NCI-H526 treated with DMSO at 0.1 percent for 48 hours (cell line): ENCODE measurements at regions not wholly inside any gene's neighbourhood (a gene's known extent, or its start where the extent isn't known, plus 50 kb on each side); places are given as distances from the start of the nearest gene placed in this dataset.
"Not testable (repeated sequence)": the region's sequence is repeated elsewhere in the genome, so short reads cannot be mapped to it uniquely, and the experiment has no call there.

Experiments used
- DNase-seq: peaks from one replicate; lab custom pipeline; 2025; lab: John Stamatoyannopoulos, UW

GRCh38 chr2:131584380-131584779, 56.7 kb downstream of the CCDC74A start:
- no peak for DNase-seq

- no peak for DNase-seq
These were observed 57.3 kb downstream of the CCDC74A start for GRCh38 chr2:131584940-131585339.

GRCh38 chr2:131588152-131588873, 60.6 kb downstream of the CCDC74A start:
- DNase-seq = no peak

GRCh38 chr2:131589126-131589525, 61.4 kb downstream of the CCDC74A start:
- not testable (repeated sequence) for DNase-seq

- no peak for DNase-seq
These were observed 62.7 kb downstream of the CCDC74A start for GRCh38 chr2:131590366-131590765.

GRCh38 chr2:131590896-131591295, 63.2 kb downstream of the CCDC74A start:
- no peak for DNase-seq

- DNase-seq = not testable (repeated sequence)
These were observed 68.9 kb downstream of the CCDC74A start for GRCh38 chr2:131596561-131596960.

GRCh38 chr2:131602444-131602843, 74.8 kb downstream of the CCDC74A start:
- DNase-seq = not testable (repeated sequence)

GRCh38 chr2:131604652-131605051, 77.0 kb downstream of the CCDC74A start:
- not testable (repeated sequence) for DNase-seq

- not testable (repeated sequence) for DNase-seq
These were observed 78.7 kb downstream of the CCDC74A start for GRCh38 chr2:131606366-131606765.

- not testable (repeated sequence) for DNase-seq
These were observed 79.4 kb downstream of the CCDC74A start for GRCh38 chr2:131607056-131607455.

GRCh38 chr2:131614539-131614938, 86.9 kb downstream of the CCDC74A start:
- not testable (repeated sequence) for DNase-seq

- not testable (repeated sequence) for DNase-seq
These were observed 90.6 kb downstream of the CCDC74A start for GRCh38 chr2:131618320-131618719.

GRCh38 chr2:131622874-131623273, 95.2 kb downstream of the CCDC74A start:
- DNase-seq = not testable (repeated sequence)

- not testable (repeated sequence) for DNase-seq
These were observed 98.3 kb downstream of the CCDC74A start for GRCh38 chr2:131626011-131626410.

- not testable (repeated sequence) for DNase-seq
These were observed 98.9 kb downstream of the CCDC74A start for GRCh38 chr2:131626565-131626964.

GRCh38 chr2:131627777-131628176, 100.1 kb downstream of the CCDC74A start:
- not testable (repeated sequence) for DNase-seq

- not testable (repeated sequence) for DNase-seq
These were observed 104.0 kb downstream of the CCDC74A start for GRCh38 chr2:131631648-131632047.

- not testable (repeated sequence) for DNase-seq
These were observed 105.7 kb downstream of the CCDC74A start for GRCh38 chr2:131633405-131633804.

- not testable (repeated sequence) for DNase-seq
These were observed 106.4 kb downstream of the CCDC74A start for GRCh38 chr2:131633827-131634695.

GRCh38 chr2:131635611-131636010, 107.9 kb downstream of the CCDC74A start:
- no peak for DNase-seq

- not testable (repeated sequence) for DNase-seq
These were observed 109.1 kb downstream of the CCDC74A start for GRCh38 chr2:131636704-131637308.
